Esophagus squamous epithelium (tissue), 4 donors: ENCODE measurements at regions not wholly inside any gene's neighbourhood (a gene's known extent, or its start where the extent isn't known, plus 50 kb on each side); places are given as distances from the start of the nearest gene placed in this dataset.

Source experiments
- CTCF ChIP-seq, 6 experiments: fragments of 450-650 bp in 4 of 6; fragments of 200-600 bp in 2 of 6; sonication (generic) in 2 of 6; IDR thresholded peaks; one replicate each; pipeline ENCODE4 v1.5.1; 2016 to 2019; ENCODE audit warnings: antibody characterized with exemption in 6 of 6, mild to moderate bottlenecking in 4 of 6, moderate library complexity in 4 of 6
- POLR2A ChIP-seq, 4 donors: fragments of 450-650 bp; IDR thresholded peaks; one replicate each; pipeline ENCODE4 v1.6.1; 2017; ENCODE audit warnings: antibody characterized with exemption in 4 of 4, mild to moderate bottlenecking in 4 of 4, moderate library complexity in 3 of 4

DNA sequence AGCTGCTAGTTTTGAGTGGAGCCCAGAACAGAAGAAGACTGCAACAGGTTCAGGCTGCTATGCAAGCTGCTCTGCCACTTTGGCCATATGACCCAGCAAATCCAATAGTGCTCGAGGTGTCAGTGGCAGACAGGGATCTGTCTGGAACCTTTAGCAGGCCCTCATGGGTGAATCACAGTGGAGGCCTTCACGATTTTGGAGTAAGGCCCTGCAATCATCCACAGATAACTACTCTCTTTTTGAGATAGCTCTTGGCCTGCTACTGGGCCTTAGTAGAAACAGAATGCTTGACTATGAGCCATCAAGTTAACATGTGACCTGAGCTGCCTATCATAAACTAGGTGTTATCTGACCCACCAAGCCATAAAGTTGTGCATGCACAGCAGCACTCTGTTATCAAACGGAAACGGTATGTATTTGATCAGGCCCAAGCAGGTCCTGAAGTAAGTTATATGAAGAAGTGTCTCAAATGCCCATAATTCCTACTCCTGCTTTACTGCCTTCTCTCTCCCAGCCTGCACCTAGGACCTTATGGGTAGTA, 116.9 kb upstream of the CCDC196 start:
- no peak for TF ChIP-seq CTCF (IDR thresholded peaks at IDR 0.05)
- TF ChIP-seq POLR2A (IDR thresholded peaks at IDR 0.05), result no peak
